CD4-positive, alpha-beta T cell (primary cell): ENCODE measurements at regions not wholly inside any gene's neighbourhood (a gene's known extent, or its start where the extent isn't known, plus 50 kb on each side); places are given as distances from the start of the nearest gene placed in this dataset.

Experiments
- ATAC-seq: fragments of 200-7000 bp; cut with Tn5 transposase; one replicate; pipeline ENCODE4 v1.10.0; 2022; ENCODE audit warnings: mild to moderate bottlenecking; ENCODE audit not compliant: poor library complexity
- CTCF ChIA-PET: fragments of 350-600 bp; sonication (Branson Sonifier 250); formaldehyde crosslinking; loops from one replicate; lab custom pipeline; 2021; ENCODE audit warnings: antibody characterized with exemption, inconsistent platforms; lab: Charles Lee
- POLR2A ChIA-PET: fragments of 350-600 bp; sonication (Branson Sonifier 250); formaldehyde crosslinking; loops from one replicate; lab custom pipeline; 2021; ENCODE audit warnings: antibody characterized with exemption, inconsistent platforms; lab: Charles Lee
- DNase-seq, 14 experiments: peaks; one replicate each; pipeline ENCODE4 v3.0.0-alpha.2; 2013 to 2020; ENCODE audit warnings: mixed read lengths in 2 of 14
- H3K27ac ChIP-seq, 2 donors: one replicate each; pipeline versions ENCODE4 v1.5.1 to v1.7.0; 2013; ENCODE audit warnings: low read length in 2 of 2, low read depth in 1 of 2, mild to moderate bottlenecking in 1 of 2
- H3K27me3 ChIP-seq, 2 experiments: 1 replicate in 1 of 2; 2 replicates in 1 of 2; pipeline versions ENCODE4 v1.6.1 to v1.7.0; 2013; ENCODE audit warnings: low read length in 2 of 2, control low read depth in 1 of 2, mild to moderate bottlenecking in 1 of 2, moderate library complexity in 1 of 2; ENCODE audit not compliant: insufficient read depth in 2 of 2, control insufficient read depth in 1 of 2
- H3K36me3 ChIP-seq: one replicate; pipeline ENCODE4 v1.6.1; 2013; ENCODE audit warnings: low read length, control low read depth; ENCODE audit not compliant: insufficient read depth
- H3K4me1 ChIP-seq: one replicate; pipeline ENCODE4 v1.6.1; 2013; ENCODE audit warnings: low read length, control low read depth; ENCODE audit not compliant: insufficient read depth
- H3K4me3 ChIP-seq: one replicate; pipeline ENCODE4 v1.5.1; 2013; ENCODE audit warnings: mild to moderate bottlenecking, low read length, moderate library complexity
- H3K9me3 ChIP-seq, 2 experiments: 1 replicate in 1 of 2; 2 replicates in 1 of 2; pipeline versions ENCODE4 v1.6.1 to v1.7.0; 2013; ENCODE audit warnings: low read length in 2 of 2, mild to moderate bottlenecking in 2 of 2, control low read depth in 1 of 2, moderate library complexity in 1 of 2; ENCODE audit not compliant: control insufficient read depth in 1 of 2, insufficient read depth in 1 of 2
- H3K27ac Mint-ChIP-seq: one replicate; pipeline ENCODE4 v1.8.0; 2020; ENCODE audit warnings: mixed read lengths
- H3K27me3 Mint-ChIP-seq: one replicate; pipeline ENCODE4 v1.8.0; 2021; ENCODE audit warnings: mixed read lengths
- H3K36me3 Mint-ChIP-seq: one replicate; pipeline ENCODE4 v1.8.0; 2021; ENCODE audit warnings: low read depth, mixed read lengths
- H3K4me1 Mint-ChIP-seq: one replicate; pipeline ENCODE4 v1.8.0; 2021; ENCODE audit warnings: low read depth, mixed read lengths
- H3K4me3 Mint-ChIP-seq: one replicate; pipeline ENCODE4 v1.8.0; 2020; ENCODE audit warnings: mild to moderate bottlenecking, mixed read lengths
- H3K9me3 Mint-ChIP-seq: one replicate; pipeline ENCODE4 v1.8.0; 2020; ENCODE audit warnings: mixed read lengths
- CTCF ChIP-seq: fragments of 200-600 bp; IDR thresholded peaks from one replicate; pipeline ENCODE4 v1.8.0; 2022; ENCODE audit warnings: antibody characterized with exemption, mild to moderate bottlenecking
- intact Hi-C, 2 experiments: fragments of 100-400 bp; cut with DNase I in 1 of 2; cut with micrococcal nuclease in 1 of 2; formaldehyde crosslinking; loops; one replicate each; pipeline versions ENCODE4 v1.15.1 to v1.9.0; 2023 to 2025; cut with DNase I, micrococcal nuclease

GRCh38 chr2:121021685-121022084 lies 263.3 kb downstream of the TFCP2L1 start:
- no peak overlapping the region for H3K27ac ChIP-seq
- Mint-ChIP-seq H3K27ac (no peak overlapping the region), H3K4me1 (no peaks in the 10 kb centered on the region), H3K36me3 (no peaks in the 10 kb centered on the region), H3K4me3 (no peak overlapping the region), H3K9me3 (no peaks in the 10 kb centered on the region), H3K27me3 (peaks cover 10% of the 10 kb centered on the region)
- CTCF ChIA-PET, result no interaction called here
- peaks cover 0 to 27% of the 10 kb centered on the region in 2 experiments for H3K9me3 ChIP-seq
- H3K27me3 ChIP-seq, result no peaks in the 10 kb centered on the region
- TF ChIP-seq CTCF, result no peak
- no peaks in the 10 kb centered on the region for H3K36me3 ChIP-seq
- no peak overlapping the region for H3K4me3 ChIP-seq
- ATAC-seq, result no peak
- no peaks in the 10 kb centered on the region for H3K4me1 ChIP-seq
- intact Hi-C loops, result no loop called here
- POLR2A ChIA-PET, result no interaction called here
- DNase-seq, result no peak

GRCh38 chr2:121028577-121028976 lies 256.4 kb downstream of the TFCP2L1 start:
- H3K36me3 ChIP-seq, result no peaks in the 10 kb centered on the region
- Mint-ChIP-seq H3K36me3 (no peaks in the 10 kb centered on the region), H3K27ac (no peak overlapping the region), H3K9me3 (peaks cover 2% of the 10 kb centered on the region), H3K4me3 (no peak overlapping the region), H3K27me3 (peaks cover 4% of the 10 kb centered on the region), H3K4me1 (no peaks in the 10 kb centered on the region)
- TF ChIP-seq CTCF, result no peak
- no peaks in the 10 kb centered on the region for H3K4me1 ChIP-seq
- ATAC-seq (no peak), DNase-seq (no peak)
- ChIA-PET CTCF (no interaction called here), POLR2A (no interaction called here)
- H3K27ac ChIP-seq, result no peak overlapping the region
- H3K27me3 ChIP-seq, result no peaks in the 10 kb centered on the region
- H3K9me3 ChIP-seq, result peaks cover 0 to 9% of the 10 kb centered on the region in 2 experiments
- no peak overlapping the region for H3K4me3 ChIP-seq
- intact Hi-C loops, result no loop called here

GRCh38 chr2:121030523-121030922 lies 254.5 kb downstream of the TFCP2L1 start:
- no peaks in the 10 kb centered on the region for H3K4me1 ChIP-seq

More at GRCh38 chr2:121030523-121030922, 254.5 kb downstream of the TFCP2L1 start:
- H3K27ac ChIP-seq, result no peak overlapping the region
- no peak for TF ChIP-seq CTCF
- no peak overlapping the region for H3K27ac Mint-ChIP-seq
- H3K9me3 Mint-ChIP-seq, result peaks cover 2% of the 10 kb centered on the region
- no peak overlapping the region for H3K4me3 Mint-ChIP-seq
- H3K4me3 ChIP-seq, result no peak overlapping the region
- H3K36me3 ChIP-seq, result no peaks in the 10 kb centered on the region
- no peaks in the 10 kb centered on the region for H3K36me3 Mint-ChIP-seq
- DNase-seq (no peak), ATAC-seq (no peak)
- peaks cover 0 to 9% of the 10 kb centered on the region in 2 experiments for H3K9me3 ChIP-seq
- POLR2A ChIA-PET, result no interaction called here
- CTCF ChIA-PET, result no interaction called here
- no peaks in the 10 kb centered on the region for H3K27me3 ChIP-seq
- intact Hi-C loops, result no loop called here
- no peaks in the 10 kb centered on the region for H3K4me1 Mint-ChIP-seq
- peaks cover 4% of the 10 kb centered on the region for H3K27me3 Mint-ChIP-seq
